ENCODE measurements at regions not wholly inside any gene's neighbourhood (a gene's known extent, or its start where the extent isn't known, plus 50 kb on each side); places are given as distances from the start of the nearest gene placed in this dataset.

DNA sequence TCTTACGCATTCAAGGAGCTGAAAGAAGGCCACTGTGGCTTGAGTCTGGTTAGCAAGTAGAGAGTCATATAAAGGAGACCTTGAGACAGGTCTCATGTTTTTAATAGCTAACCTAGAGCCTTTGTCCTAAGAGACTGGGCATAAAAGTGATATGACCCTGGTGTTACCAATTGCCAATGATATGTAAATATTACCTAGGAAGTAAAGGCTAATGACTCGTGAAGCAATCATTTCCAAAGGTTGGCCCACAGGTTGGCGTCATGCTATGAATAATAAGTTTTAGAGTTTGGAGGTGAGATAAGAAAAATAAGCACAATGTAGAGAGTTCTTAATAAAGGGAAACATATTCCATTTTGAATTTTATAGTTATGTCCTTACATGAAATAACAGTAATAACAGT is 116.6 kb upstream of the PLEKHA5 start:
- FAIRE-seq (no peak), DNase-seq (ENCODE audit: low read depth, low spot score) (no peak), ATAC-seq (no peak)
- TF ChIP-seq BACH1 (IDR thresholded peaks at IDR 0.05; ENCODE audit: borderline replicate concordance) (no peak), SP1 (IDR thresholded peaks at IDR 0.05; ENCODE audit: low read depth, low read length) (no peak), IKZF1 (conservative IDR thresholded peaks at IDR 0.05) (no peak), SMAD1 (IDR thresholded peaks at IDR 0.05; ENCODE audit: low read depth, partially characterized antibody) (no peak), CTCF (IDR thresholded peaks at IDR 0.05 in 2 of 3, conservative IDR thresholded peaks at IDR 0.05 in 1 of 3; ENCODE audit: control insufficient read depth in 2 of 3, extremely low read depth in 1 of 3, insufficient read depth in 1 of 3, low read depth in 3 of 3, low read length in 3 of 3) (no peak), SUPT20H (IDR thresholded peaks at IDR 0.05; ENCODE audit: borderline replicate concordance, control insufficient read depth, low read depth, low read length) (no peak), NBN (IDR thresholded peaks at IDR 0.05) (no peak), EGR1 (IDR thresholded peaks at IDR 0.05; ENCODE audit: borderline replicate concordance in 1 of 2, low read depth in 2 of 2, low read length in 2 of 2) (no peak), CREM (IDR thresholded peaks at IDR 0.05; ENCODE audit: low read depth) (no peak), TBL1XR1 (IDR thresholded peaks at IDR 0.05; ENCODE audit: low read depth, low read length) (no peak), ZNF274 (IDR thresholded peaks at IDR 0.05; ENCODE audit: insufficient read depth, insufficient read length) (no peak), KAT2A (conservative IDR thresholded peaks at IDR 0.05; ENCODE audit: control insufficient read depth, low read depth, low read length) (no peak), EP300 (IDR thresholded peaks at IDR 0.05; ENCODE audit: borderline replicate concordance in 1 of 2, control insufficient read depth in 1 of 2, low read depth in 2 of 2, low read length in 2 of 2) (no peak), TCF12 (IDR thresholded peaks at IDR 0.05; ENCODE audit: low read depth, low read length) (no peak), STAT1 (conservative IDR thresholded peaks at IDR 0.05) (no peak), NFYA (IDR thresholded peaks at IDR 0.05; ENCODE audit: borderline replicate concordance, low read depth, low read length) (no peak)
- TF ChIP-seq, protein P1, sequence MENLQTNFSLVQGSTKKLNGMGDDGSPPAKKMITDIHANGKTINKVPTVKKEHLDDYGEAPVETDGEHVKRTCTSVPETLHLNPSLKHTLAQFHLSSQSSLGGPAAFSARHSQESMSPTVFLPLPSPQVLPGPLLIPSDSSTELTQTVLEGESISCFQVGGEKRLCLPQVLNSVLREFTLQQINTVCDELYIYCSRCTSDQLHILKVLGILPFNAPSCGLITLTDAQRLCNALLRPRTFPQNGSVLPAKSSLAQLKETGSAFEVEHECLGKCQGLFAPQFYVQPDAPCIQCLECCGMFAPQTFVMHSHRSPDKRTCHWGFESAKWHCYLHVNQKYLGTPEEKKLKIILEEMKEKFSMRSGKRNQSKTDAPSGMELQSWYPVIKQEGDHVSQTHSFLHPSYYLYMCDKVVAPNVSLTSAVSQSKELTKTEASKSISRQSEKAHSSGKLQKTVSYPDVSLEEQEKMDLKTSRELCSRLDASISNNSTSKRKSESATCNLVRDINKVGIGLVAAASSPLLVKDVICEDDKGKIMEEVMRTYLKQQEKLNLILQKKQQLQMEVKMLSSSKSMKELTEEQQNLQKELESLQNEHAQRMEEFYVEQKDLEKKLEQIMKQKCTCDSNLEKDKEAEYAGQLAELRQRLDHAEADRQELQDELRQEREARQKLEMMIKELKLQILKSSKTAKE (IDR thresholded peaks at IDR 0.05; ENCODE audit: low read depth, poor library complexity, severe bottlenecking): no peak
- ChIA-PET SMC1A (ENCODE audit: uncharacterized antibody, unreplicated experiment) (no interaction called here), CTCF (interaction anchor here (0.8 kb wide), 1 partner anchor 19 kb away, joined by 3 read pairs; no protein-coding TSS in a partner anchor), RAD21 (ENCODE audit: unreplicated experiment) (no interaction called here), POLR2A (no interaction called here)
- Histone ChIP-seq H3K27ac (ENCODE audit: control insufficient read depth, insufficient read depth) (no peak overlapping the region), H3K4me2 (ENCODE audit: control insufficient read depth, insufficient read depth) (no peak overlapping the region), H3K4me1 (ENCODE audit: control insufficient read depth, insufficient read depth, low read length) (no peaks in the 10 kb centered on the region), H3K9me3 (replicated peaks; ENCODE audit: control insufficient read depth, insufficient read depth, low read length) (no peaks in the 10 kb centered on the region), H3K4me3 (no peak overlapping the region), H3K36me3 (ENCODE audit: control insufficient read depth in 2 of 2, insufficient read depth in 2 of 2, low read length in 1 of 2) (no peaks in the 10 kb centered on the region), H2AFZ (ENCODE audit: control insufficient read depth, low read depth, low read length) (no peak overlapping the region), H3K27me3 (replicated peaks in 1 of 2; ENCODE audit: control insufficient read depth in 2 of 2, insufficient read depth in 2 of 2, low read length in 1 of 2) (no peaks in the 10 kb centered on the region), H3K9ac (ENCODE audit: control insufficient read depth, insufficient read depth, low read length) (no peak overlapping the region), H3K79me2 (ENCODE audit: control insufficient read depth, insufficient read depth, low read length) (no peaks in the 10 kb centered on the region), H4K20me1 (ENCODE audit: control insufficient read depth, insufficient read depth) (no peaks in the 10 kb centered on the region)
- intact Hi-C loops (cut with micrococcal nuclease; ENCODE audit: unreplicated experiment) (no loop called here), in situ Hi-C loops (cut with MboI) (no loop called here)
- BruUV-seq (replicated peaks): no TSS peak
- WGBS (ENCODE audit: insufficient coverage, insufficient replicate concordance, low lambda C conversion rate, missing lambda C conversion rate): 49% methylated on average over 3 of the region's 3 CpGs

Data from GM12878 (cell line).